ENCODE measurements at regions not wholly inside any gene's neighbourhood (a gene's known extent, or its start where the extent isn't known, plus 50 kb on each side); places are given as distances from the start of the nearest gene placed in this dataset.

- DNase-seq: no peak
Observed at GRCh38 chr7:68457481-68457880, 1140.8 kb upstream of the AUTS2 start.

DNA sequence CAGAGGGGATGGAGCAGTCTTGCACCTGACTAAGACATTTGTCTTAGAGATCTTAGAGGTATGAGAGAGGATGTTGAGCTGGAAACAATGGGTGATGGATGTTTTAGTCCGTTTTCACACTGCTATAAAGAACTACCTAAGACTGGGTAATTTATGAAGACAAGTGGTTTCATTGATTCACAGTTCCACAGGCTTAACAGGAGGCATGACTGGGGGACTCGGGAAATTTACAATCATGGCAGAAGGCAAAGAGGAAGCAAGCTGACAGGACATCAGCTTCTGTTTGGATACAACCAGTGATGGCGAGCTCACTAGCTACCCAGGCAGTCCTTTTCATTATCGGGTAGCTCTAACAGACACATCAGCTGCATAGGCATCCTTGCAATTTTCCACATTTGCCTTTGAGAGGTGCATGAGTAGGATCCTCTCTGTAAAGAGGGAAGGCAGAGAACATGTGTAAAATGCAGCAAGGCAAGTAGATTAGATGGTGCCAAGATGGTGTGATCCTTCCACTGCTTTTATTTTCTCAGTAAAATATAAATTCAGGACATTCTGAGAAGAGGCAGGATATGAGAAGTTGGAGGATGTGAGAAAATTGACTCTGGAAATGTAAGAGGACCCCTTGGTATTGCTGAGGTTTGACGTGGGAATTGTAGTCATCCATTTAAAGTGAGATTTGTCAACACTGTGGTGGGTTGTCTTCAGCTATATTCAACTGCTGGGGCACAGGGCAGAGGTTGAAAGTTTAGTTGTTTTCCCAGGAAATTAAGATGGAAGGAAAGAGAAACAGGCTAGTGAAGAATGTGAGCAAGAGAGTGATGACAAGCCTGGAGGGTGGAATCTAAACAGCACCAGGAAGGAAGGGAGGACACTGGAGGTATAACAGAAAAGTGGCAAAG lies 1140.0 kb upstream of the AUTS2 start:
- no peak for DNase-seq

DNA sequence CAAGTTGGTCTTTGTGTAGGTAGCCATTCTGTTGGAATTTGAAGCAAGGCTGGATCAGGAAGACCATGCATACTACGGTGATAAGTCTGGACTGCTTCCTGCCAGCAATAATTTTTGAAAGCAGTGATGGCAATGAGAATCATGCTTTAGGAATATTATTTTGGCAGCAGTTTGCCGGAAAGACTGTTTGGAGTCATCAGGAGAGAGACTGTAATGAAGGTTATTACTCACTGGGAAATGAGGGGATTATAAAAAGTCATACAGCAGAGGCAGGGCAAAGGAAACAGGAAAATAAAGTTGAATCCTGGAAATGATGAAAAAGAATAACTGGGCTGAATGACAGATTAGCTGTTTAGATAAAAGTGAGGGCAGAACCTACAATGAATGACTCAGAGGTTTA lies 1136.8 kb upstream of the AUTS2 start:
- no peak for DNase-seq

GRCh38 chr7:68470836-68471435 lies 1127.3 kb upstream of the AUTS2 start:
- DNase-seq: no peak

DNA sequence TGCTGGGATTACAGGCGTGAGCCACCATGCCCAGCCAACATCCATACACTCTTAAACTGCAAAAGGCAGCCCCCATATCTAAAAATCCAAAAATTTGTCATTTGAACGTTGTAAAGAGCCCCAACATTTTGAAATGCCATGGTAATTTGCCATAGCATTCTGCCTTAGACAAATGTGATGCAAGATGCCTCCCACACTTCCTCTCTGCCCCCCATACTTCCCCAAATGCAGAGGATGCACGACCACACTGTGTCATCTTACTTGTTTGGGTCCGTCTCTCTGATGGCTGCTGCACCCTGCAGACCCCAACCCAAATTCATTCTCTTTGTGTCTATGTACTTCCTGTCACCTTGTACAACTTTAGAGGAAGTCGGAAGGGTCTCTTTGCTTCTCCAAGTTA lies 1125.6 kb upstream of the AUTS2 start:
- DNase-seq: no peak

DNA sequence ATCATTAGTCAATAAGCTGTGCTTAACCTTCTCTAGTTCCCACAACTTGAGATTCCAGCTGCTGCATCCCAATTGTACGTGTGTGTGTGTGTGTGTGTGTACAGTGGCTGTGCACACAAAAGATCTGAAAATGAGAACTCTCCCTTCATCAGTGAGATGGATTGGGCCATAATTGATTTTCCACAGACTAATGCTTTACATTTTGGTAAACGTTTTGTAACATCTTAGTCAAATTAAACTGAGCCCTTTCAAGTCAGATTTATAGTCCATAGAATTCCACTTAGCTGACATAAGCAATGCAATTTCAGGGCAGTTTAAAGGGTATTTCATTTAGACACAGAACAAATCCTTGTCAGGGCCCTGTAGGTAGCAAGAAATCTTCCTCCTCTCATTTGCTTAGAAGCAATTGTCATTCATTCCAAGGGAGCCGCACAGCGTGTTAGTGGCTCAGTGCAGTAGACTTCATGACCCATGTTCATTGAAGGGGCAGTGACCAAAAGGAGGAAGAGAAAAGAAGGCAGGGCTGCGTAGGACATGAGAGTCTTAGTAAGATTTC lies 1123.5 kb upstream of the AUTS2 start:
- no peak for DNase-seq

DNA sequence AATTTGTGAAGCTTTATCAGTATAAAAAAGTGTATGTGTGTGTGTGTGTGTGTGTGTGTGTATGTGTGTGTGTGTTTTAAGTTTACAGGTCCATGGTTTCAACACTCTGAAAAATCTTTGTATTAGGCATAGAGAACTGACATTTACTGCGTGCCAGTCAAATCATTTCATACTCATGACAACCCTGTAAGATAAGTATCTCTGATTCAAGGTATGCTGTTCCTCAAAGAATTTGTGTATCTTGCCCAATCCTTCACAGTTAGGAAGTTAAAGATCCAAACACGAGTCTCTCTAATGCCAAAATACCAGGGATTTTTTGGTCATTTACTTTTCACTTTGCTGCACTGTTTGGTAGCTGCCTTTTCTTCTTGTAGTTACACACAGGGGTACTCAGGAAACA lies 1121.3 kb upstream of the AUTS2 start:
- no peak for DNase-seq

GRCh38 chr7:68478326-68478725 lies 1119.9 kb upstream of the AUTS2 start:
- no peak for DNase-seq

- no peak for DNase-seq
Observed at GRCh38 chr7:68482800-68483199, 1115.5 kb upstream of the AUTS2 start.

DNA sequence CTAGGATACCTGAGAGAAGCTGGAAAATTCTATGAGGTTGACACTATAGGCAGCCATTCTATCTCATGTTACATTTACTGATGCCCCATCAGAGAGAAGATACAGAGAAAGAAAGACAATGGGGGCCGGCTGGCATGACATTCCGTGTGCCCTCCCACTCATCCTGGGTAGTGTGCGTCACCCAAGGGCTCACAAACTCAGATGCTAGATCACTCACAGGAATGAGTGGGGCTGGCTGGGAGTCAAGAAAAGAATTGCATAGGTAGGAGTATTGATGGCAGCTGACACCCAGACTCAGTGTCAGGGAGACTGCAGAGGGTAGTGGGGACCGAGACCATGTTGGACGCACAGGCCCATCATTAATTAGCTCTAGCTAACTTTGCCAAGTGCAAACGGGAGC lies 1113.5 kb upstream of the AUTS2 start:
- no peak for DNase-seq

DNA sequence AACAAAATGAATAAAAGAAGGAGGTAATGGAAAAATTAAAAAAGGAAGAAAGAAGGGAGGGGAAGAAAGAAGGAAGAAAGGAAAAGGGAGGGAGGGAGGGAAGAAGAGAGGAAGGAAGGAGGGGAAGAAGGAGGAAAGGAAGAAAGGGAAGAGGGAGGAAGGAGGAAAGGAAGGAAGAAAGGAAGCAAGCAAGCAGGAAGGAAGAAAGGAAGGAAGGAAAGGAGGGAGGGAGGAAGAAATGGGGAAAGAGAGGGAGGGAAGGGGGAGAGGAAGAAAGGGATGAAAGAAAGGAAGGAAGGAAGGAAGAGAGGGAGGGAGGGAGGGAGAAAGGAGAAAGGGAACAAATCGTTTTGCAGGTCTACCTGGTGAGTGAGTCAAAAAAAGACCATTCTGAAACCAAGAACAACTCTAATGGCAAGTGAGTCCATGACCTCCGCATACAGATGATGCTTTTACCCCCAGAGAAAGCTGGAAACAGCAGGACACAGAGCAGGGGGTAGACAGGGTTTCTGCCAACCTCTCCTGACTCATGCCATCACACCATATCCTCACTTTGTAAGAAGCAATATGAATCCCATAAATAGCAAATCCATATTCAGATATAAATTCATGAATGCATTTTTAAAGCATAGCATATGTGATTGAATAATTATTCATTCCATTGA lies 1112.9 kb upstream of the AUTS2 start:
- no peak for DNase-seq

DNA sequence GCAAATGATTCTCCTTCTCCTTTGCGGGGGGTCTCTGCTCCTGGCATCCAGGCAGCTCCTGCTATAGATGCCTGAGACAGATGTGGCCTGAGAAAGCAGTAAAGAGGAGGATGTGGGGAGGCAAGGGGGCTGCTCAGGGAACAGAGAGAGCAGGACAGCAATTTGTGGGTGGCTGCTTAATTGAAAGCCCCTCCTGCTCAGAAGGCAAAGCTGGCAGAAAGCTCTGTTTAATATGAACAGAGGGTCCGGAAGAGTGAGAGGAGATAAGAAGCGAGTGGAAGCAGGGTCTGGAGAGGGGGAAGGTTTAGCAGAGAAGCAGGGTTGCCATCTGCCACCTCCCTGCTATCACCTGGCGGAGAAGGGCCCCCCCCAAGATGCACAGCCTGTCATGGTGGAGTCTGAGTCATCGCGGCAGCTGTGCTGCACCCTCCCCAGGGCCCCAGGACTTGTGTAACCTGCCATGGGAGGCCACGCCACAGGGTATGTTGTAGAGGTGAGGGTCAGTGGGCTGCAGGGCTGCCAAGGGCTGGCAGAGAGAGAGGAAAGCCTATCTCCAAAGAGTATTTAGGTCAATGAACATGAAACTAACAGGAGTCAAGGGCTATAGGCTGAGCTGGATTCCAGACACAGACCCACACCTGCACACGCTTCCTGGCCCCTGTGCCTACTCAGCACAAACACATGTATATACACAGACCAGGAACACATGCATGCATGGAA lies 1109.8 kb upstream of the AUTS2 start:
- DNase-seq: no peak

- DNase-seq: no peak
Observed at GRCh38 chr7:68491523-68492358, 1106.5 kb upstream of the AUTS2 start.

GRCh38 chr7:68492359-68492690 lies 1106.0 kb upstream of the AUTS2 start:
- DNase-seq: no peak

GRCh38 chr7:68503400-68503799 lies 1094.9 kb upstream of the AUTS2 start:
- DNase-seq: no peak

- DNase-seq: no peak
Observed at GRCh38 chr7:68504716-68505115, 1093.6 kb upstream of the AUTS2 start.

- no peak for DNase-seq
Observed at GRCh38 chr7:68505721-68506120, 1092.6 kb upstream of the AUTS2 start.

DNA sequence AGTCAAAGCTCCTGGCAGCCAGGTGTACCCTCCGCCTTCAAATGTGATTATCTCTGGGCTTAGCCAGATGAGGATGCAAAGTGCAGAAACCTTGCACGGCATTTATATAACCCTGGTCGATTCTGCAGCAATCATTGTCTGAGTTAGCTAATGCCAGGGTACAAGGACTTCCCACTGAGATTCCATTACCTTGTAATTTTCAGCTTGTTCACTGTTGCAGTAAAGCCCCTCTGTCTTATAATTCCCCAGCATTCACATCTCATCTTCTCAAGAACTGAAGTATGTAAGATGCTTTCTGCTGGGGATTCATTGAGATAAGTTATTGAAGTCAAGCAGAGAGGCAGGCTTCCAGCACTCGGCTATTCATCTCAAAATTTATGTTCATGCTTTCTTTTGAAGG lies 1090.6 kb upstream of the AUTS2 start:
- no peak for DNase-seq

DNA sequence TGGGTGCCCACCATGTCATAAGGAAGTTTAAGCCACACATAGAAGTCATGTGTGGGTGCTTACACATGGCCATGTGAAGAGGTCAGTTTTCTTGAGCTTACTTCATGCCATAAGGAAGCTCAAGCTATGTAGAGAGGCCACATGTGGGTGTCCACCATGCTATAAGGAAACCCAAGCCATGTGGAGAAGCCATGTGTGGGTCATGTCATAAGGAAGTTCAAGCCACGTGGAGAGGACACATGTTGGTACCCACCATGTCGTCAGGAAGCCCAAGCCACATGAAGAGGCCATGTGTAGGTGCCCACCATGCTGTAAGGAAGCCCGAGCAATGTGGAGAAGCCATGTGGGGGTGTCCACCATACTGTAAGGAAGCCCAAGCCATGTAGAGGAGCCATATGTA lies 1089.2 kb upstream of the AUTS2 start:
- DNase-seq: no peak

- no peak for DNase-seq
Observed at GRCh38 chr7:68509603-68510002, 1088.7 kb upstream of the AUTS2 start.

- DNase-seq: no peak
Observed at GRCh38 chr7:68511281-68511680, 1087.0 kb upstream of the AUTS2 start.

- no peak for DNase-seq
Observed at GRCh38 chr7:68512466-68512865, 1085.8 kb upstream of the AUTS2 start.
